Spleen (tissue), 7 donors: ENCODE measurements at regions not wholly inside any gene's neighbourhood (a gene's known extent, or its start where the extent isn't known, plus 50 kb on each side); places are given as distances from the start of the nearest gene placed in this dataset.

Experiments used
- POLR2A ChIP-seq, 3 donors: fragments of 450-650 bp; IDR thresholded peaks; one replicate each; pipeline ENCODE4 v1.5.1; 2017; ENCODE audit warnings: antibody characterized with exemption in 3 of 3, mild to moderate bottlenecking in 1 of 3
- POLR2AphosphoS5 ChIP-seq, 3 donors: sonication (generic); formaldehyde crosslinking; IDR thresholded peaks; one replicate each; pipeline ENCODE4 v1.5.1; 2017; ENCODE audit warnings: antibody characterized with exemption in 3 of 3
- TF ChIP-seq, protein P1 (sequence below), 11 experiments: fragments of 200-600 bp in 7 of 11; fragments of 450-650 bp in 4 of 11; sonication (generic) in 4 of 11; IDR thresholded peaks in 8 of 11; conservative IDR thresholded peaks in 3 of 11; 1 replicate in 7 of 11; 2 replicates in 4 of 11; pipeline versions ENCODE4 v1.4.0 to v1.8.0; 2016 to 2021; ENCODE audit warnings: antibody characterized with exemption in 11 of 11, inconsistent platforms in 4 of 11, mild to moderate bottlenecking in 1 of 11
- donor health status: DM: no; HTN: no; CAD: no; lungs with moderate emphysema.
- donor health status: DM: no; HTN: no; CAD: no.
- donor health status: DM: no; HTN: no; CAD: no.

DNA sequence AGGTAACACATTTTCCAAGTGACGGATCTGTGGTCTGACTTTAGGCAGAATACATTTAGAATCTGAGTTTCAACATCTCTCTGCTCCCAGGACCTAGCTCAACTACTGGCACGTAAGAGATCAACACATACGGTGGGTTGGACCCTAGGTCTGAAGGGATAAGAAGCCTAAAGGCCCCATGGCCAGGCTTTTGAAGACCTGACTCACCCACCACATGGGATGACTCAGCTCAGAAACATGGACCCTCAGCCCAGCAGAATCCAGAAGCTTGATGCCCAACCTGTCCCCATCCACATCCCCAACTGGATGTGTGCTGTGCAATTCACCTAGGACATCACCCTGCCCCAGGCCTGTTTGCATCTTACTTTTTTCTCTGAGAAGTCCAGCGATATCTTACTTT is 770.2 kb downstream of the BCL11B start:
- TF ChIP-seq, protein P1, sequence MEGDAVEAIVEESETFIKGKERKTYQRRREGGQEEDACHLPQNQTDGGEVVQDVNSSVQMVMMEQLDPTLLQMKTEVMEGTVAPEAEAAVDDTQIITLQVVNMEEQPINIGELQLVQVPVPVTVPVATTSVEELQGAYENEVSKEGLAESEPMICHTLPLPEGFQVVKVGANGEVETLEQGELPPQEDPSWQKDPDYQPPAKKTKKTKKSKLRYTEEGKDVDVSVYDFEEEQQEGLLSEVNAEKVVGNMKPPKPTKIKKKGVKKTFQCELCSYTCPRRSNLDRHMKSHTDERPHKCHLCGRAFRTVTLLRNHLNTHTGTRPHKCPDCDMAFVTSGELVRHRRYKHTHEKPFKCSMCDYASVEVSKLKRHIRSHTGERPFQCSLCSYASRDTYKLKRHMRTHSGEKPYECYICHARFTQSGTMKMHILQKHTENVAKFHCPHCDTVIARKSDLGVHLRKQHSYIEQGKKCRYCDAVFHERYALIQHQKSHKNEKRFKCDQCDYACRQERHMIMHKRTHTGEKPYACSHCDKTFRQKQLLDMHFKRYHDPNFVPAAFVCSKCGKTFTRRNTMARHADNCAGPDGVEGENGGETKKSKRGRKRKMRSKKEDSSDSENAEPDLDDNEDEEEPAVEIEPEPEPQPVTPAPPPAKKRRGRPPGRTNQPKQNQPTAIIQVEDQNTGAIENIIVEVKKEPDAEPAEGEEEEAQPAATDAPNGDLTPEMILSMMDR (IDR thresholded peaks at IDR 0.05 in 8 of 11, conservative IDR thresholded peaks at IDR 0.05 in 3 of 11), result no peak
- TF ChIP-seq POLR2AphosphoS5 (IDR thresholded peaks at IDR 0.05) (no peak), POLR2A (IDR thresholded peaks at IDR 0.05) (no peak)
